D341Med (cell line): ENCODE measurements at regions not wholly inside any gene's neighbourhood (a gene's known extent, or its start where the extent isn't known, plus 50 kb on each side); places are given as distances from the start of the nearest gene placed in this dataset.

Source experiments
- DNase-seq: peaks from one replicate; pipeline ENCODE4 v3.0.0; 2012; ENCODE audit warnings: low spot score

- no peak for DNase-seq
Observed at GRCh38 chr4:107246761-107247160, 210.6 kb upstream of the DKK2 start.

GRCh38 chr4:107243141-107243781, 207.1 kb upstream of the DKK2 start:
- DNase-seq = peak; percentile 35

- DNase-seq = no peak
Observed at GRCh38 chr4:107220976-107221375, 184.9 kb upstream of the DKK2 start.

GRCh38 chr4:107219681-107220080, 183.6 kb upstream of the DKK2 start:
- no peak for DNase-seq

DNA sequence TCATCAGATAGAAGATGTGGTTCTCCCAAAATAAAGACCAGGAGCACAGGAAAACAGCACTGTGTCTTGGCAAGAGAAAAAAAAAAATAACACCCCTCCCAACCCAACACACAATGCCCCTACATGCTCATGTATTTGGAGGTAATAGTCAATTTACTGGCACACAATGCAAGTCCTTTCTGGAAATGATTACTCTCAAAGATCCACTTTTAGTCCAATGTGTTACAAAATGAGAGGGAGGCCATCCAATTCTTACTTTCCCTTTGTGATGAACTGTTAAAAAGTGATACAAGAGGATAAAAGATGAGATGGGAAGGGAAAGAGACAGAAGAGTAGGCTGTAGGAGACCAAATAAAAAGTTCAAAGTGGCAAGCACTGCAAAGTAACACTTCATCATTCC, 180.3 kb upstream of the DKK2 start:
- DNase-seq = no peak

DNA sequence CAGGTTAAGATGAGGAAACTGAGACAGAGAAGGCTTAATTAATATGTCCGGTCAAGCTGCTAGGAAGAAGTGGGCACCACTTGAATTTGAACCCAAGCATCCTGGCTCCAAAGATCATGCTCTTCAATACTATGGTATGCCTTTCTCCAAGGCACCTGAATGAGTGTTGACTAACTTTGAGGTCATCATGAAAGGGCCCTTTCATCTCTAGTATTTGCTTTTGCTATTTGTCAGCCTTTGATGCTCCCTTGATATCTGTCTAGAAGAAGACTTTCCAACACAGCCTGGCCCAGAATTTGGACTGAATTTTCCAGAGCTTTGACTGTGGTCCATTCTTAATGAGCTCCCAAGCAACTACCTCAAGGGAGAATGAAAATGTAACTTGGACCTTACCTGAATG, 179.1 kb upstream of the DKK2 start:
- no peak for DNase-seq

DNA sequence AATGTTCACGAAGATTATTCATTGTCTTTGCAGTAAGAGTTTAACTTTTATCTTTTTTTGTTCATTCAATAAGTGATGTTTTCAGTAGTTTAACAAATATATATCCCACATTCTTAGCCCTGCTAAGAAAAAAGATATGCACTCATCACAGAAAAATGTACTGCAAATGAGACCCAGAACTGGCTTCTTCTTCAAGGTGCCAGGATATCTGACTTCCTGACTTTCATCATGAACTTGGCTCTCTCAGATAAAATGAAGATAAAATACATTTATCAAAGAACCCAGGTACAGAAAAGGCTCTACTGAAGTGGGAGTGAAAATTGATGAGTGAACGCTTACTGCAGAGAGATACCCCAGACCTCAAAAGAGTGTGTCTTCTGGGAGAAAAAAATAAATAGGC, 177.8 kb upstream of the DKK2 start:
- DNase-seq = no peak

DNA sequence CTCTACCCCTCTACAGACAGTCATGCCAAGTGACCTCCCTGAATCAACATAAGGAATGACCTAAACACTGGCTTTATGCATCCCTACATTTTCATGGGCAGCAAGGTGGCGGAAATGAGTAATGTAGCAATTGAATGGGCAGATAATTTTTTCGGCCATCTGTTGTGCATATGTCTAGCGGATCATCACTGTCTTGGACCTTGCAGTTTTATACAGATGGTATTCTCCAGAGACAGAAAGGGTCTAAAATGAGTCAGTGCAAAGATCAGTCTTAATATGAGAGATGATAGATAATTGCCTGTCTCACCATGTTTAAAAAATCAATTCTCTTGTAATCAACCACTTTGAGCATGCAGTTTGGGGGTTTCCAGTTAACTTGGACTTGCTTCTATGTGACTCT, 177.3 kb upstream of the DKK2 start:
- DNase-seq = no peak

DNA sequence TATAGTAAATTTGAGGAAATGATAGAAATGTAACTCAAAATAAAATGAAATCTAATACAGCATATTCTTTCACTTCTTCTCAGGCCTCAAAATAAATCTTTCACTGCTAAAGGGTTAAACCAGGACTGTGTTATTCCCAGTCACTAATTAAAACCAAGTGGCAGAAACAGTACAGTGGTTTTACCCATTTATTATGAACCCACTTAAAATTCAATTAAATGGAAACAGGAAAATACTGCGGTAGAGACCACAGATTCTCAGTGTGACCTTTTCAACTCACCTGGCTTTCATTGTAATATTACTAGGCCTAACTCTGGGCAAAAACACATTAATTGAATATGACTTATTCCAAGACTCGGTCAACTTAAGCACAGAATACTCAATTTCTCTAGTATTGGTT, 176.5 kb upstream of the DKK2 start:
- DNase-seq = no peak

DNA sequence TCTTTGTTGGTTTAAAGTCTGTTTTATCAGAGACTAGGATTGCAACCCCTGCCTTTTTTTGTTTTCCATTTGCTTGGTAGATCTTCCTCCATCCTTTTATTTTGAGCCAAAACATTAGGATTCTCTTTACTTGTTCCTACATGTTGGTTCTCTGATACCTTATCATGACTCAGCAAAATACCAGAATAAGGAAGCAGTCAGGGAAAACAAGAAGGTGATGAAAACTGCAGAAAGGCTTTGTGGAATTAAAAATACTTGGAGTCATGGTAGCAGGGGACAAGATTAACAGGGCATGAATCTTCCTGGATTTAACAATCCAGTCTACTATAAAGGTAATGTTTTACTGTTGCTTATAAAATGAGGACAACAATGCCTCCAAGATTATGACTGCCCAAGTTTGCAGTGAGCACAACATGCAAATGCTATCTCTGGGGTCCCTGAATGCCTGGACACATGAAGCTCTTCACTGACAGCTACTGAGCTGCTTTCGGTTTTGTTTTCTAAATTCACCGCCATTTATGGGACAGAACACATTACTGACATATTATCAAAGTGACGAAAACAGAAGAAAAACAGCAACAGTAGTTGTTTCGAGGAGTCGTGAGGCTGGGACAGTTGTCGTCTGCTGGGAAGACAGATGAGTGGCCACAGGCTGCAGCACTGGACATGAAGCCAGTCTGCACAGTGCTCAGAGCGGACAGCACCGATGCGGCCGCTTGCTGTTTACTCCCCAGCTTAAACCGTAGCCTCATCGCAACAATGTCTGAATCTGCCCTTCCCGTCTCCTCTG, 174.5 kb upstream of the DKK2 start:
- DNase-seq = no peak

DNA sequence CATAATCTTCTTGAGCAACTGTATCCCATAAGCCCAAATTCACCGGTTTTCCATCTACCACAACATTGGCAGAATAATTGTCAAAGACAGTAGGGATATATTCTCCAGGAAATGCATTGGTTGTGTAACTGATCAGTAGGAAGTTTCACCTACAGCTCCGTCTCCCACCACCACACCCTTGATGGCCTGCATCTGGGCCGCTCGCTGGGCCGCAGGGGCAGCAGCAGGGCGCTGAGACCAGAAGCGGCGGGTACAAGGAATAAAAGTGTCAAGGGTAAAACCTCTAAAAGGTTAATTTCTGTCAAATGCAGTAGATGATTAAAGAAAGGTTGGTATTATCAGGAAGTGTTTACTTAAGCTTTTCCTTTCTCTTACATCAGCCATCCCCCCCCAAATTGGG, 167.6 kb upstream of the DKK2 start:
- no peak for DNase-seq

DNA sequence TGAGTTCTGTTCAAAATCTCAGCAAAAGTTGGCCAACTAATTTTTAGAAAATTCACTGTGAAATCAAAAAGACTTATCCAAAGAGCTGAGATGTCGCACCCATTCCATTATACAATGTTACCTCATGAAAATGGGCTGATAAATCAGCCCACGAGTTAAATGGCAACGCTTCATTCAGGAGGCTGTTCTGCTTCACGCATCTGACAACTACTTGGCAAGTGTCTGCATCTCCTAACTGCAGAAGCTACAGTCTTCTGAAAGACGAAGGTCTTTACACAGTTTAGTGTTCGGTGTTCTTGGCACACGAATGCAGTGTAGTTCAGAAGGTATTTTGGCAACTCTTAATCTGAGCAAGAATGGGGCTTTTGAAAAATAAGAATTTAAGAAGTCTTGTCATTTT, 166.6 kb upstream of the DKK2 start:
- no peak for DNase-seq

DNA sequence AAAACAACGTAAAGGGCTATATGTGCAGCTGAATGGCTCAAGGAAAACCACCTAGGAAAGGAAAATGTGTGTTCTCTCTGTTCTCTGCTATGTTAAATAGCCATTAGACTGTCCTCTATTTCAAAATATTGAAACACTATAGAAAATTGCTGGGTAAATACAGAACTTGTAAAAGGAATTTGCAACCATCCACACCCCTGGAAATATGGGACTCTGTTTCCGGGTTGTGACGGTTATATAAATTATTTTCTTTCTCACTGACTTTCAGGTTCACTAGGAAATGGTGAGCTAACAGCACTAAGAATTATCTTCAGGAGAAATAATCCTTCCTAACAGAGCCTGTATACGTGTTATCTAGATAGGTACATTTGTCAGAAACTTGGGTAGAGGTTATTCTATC, 161.0 kb upstream of the DKK2 start:
- DNase-seq = no peak

DNA sequence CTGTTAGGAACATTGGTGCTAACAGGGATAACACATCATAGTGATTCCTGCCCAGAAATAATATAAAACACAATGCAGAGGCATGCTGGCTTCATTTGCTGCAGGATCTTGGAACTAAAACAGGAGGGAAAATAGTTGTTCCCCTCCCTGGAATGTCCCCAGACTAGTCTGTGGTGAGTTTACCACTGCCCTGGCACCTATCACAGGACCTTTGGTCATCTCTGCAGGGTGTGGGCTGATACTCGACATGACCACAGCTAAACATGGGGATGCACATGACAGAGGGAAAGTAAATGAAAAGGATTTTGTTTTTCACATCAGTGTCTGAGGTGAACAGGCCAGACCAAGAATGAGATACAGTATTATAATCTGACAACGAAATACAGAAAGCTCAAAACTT, 160.2 kb upstream of the DKK2 start:
- no peak for DNase-seq

DNA sequence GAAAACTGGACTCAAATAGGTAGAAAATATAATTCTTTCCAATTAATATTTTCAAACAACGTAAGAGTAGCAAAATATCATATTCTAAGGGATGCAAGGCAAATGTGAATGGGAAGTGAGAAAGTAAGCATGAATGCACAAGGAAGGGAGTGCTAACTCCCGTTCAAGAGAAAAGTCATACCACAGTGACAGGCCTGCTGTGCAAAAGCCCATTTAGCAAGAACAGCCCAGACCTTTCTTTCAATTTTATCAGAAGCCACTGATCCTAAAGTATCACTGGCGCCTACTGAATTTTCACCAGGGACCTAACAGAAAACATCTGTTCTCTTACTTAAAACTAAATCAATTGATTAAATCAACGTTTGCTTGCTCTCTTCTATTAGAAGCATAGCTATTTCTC, 157.9 kb upstream of the DKK2 start:
- DNase-seq = no peak

GRCh38 chr4:107192601-107193000, 156.5 kb upstream of the DKK2 start:
- no peak for DNase-seq

GRCh38 chr4:107187091-107187490, 151.0 kb upstream of the DKK2 start:
- no peak for DNase-seq

DNA sequence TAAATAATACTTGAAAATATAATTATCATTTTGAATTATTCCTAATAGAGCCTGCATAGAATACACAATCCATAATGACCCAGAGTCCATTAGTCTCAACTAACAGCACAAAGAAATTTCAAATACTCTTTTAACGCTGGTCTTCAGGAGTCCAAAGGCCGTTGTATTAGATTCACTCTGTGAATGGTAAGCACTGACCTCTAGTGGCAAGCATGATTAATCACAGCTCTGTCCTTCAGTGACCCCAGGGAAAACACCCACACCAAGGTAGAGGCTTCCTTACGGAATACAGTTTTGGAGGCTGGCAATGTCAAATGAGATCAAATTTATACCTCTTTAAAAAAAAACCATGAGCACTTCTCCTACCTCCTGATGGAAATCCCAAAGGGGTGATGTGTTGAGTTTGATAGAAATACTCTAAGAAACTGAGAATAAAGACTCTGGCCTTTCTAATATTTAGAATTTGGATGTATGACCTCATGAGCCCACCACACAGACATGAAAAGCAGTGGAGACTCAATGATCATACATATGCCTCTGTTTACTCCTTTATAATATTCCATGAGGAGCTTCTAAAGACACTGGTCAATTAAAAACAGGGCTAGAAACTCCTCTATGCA, 147.2 kb upstream of the DKK2 start:
- peak; percentile 62 for DNase-seq

DNA sequence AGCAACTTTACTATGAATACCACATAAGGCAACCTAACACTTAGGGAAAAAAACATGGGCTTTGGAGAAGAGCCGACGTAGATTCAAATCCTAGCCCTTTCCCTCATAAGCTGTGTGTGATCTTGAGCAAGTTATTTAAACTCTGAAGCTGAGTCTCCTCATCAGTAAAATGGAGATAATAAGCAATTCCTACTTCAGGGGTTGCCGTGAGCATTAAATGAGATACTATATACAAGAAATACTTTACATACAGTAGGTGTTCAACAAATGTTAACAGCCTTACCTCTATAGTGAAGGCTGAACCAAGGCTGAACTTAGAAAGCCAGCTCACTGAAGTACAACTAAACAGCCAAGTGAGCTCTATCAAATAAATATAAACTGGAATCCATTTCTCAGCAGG, 146.2 kb upstream of the DKK2 start:
- DNase-seq = no peak

DNA sequence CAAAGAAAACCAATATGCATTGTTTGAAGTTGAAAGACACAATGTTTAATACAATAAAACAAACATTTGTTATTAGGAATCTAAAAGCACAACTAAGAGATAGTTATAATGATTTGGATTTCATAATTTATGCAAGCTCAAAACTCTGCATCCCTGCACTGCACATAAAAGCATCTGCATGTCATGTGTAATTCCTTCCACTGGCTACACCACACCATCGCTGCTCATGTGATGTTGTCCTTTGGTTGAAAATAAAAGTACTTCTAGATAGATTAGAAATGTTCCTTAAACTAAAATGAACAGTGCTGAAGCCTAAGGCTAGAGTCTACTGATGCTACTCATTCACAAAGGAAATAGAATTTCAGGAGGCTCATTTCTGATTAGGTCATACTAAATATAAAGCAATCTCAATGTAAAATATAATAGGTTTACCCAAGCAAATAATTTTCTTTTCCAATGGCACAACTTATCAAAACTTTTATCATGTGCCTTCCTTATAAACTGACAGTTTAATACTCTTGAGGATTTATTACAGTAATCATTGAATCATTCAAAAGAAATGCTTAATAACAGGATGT, 130.8 kb upstream of the DKK2 start:
- DNase-seq = no peak

DNA sequence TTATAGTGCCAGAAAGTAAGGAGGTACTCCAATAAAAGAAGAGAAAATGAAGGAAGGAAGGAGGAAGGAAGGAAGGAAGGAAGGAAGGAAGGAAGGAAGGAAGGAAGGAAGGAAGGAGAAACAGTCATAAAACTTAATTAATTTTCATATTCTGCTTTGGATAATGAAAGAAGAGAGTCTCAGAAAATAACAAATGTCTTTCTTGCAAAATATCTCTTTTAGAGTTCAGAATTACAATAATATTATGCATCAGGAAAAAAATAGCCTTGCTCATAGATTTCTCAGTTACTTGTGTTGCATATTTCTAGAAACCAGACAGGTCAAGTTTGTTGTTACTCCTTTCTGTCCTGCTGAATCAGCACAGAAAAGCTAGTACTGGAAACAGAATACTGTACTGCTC, 130.1 kb upstream of the DKK2 start:
- DNase-seq = no peak

GRCh38 chr4:107164962-107165475, 128.9 kb upstream of the DKK2 start:
- no peak for DNase-seq

- no peak for DNase-seq
Observed at GRCh38 chr4:107156443-107156842, 120.3 kb upstream of the DKK2 start.
